BLaER1 (cell line): ENCODE measurements at regions not wholly inside any gene's neighbourhood (a gene's known extent, or its start where the extent isn't known, plus 50 kb on each side); places are given as distances from the start of the nearest gene placed in this dataset.
"Not testable (repeated sequence)": the region's sequence is repeated elsewhere in the genome, so short reads cannot be mapped to it uniquely, and the experiment has no call there.

Experiments used
- H3K27ac ChIP-seq: shearing (Covaris generic); formaldehyde crosslinking; 2 replicates; pipeline ENCODE4 v1.8.1; 2022
- H3K27me3 ChIP-seq: shearing (Covaris generic); formaldehyde crosslinking; 2 replicates; pipeline ENCODE4 v1.8.1; 2022
- H3K36me3 ChIP-seq: shearing (Covaris generic); formaldehyde crosslinking; 2 replicates; pipeline ENCODE4 v1.8.1; 2022
- H3K4me1 ChIP-seq: shearing (Covaris generic); formaldehyde crosslinking; 2 replicates; pipeline ENCODE4 v1.8.1; 2022
- H3K4me2 ChIP-seq: shearing (Covaris generic); formaldehyde crosslinking; 2 replicates; pipeline ENCODE4 v1.8.1; 2022
- H3K4me3 ChIP-seq: shearing (Covaris generic); formaldehyde crosslinking; 2 replicates; pipeline ENCODE4 v1.8.1; 2022
- H3K9ac ChIP-seq: shearing (Covaris generic); formaldehyde crosslinking; 2 replicates; pipeline ENCODE4 v1.8.1; 2022
- H3K9me3 ChIP-seq: shearing (Covaris generic); formaldehyde crosslinking; 2 replicates; pipeline ENCODE4 v1.8.1; 2022
- H4K20me1 ChIP-seq: shearing (Covaris generic); formaldehyde crosslinking; 2 replicates; pipeline ENCODE4 v1.8.1; 2022
- Cebpa-rat ChIP-seq: shearing (Covaris generic); IDR thresholded peaks from 2 replicates; pipeline ENCODE4 v1.8.1; 2022

DNA sequence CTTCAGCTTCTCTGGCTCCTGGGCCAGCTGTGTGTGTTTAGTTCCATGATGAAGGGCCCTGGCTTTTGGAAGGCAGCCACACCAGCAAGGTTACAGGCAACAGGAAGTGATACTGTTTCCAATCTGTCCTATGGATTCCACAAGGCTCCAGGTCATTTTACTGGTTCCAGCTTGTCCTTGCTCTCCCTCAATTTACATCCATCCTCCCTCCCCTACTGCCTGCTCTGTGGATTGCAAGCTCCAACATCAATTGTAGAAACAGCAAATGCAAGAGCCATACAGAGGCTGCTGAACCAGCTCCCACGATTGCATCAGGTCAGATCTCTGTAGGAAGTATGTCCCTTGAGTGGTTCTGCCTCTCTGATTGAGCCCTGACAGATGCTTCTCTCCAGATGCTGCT lies 409.8 kb downstream of the NTRK2 start:
- H3K27me3 ChIP-seq, result no peaks in the 10 kb centered on the region
- H3K27ac ChIP-seq, result no peak overlapping the region
- no peak overlapping the region for H3K4me2 ChIP-seq
- 0 out of 2 replicates have a peak, but pooled peaks cover 8% of the 10 kb centered on the region for H3K4me1 ChIP-seq
- H3K9me3 ChIP-seq, result peaks cover 7% of the 10 kb centered on the region; the same call in 1 of the 2 replicates
- no peak overlapping the region for H3K4me3 ChIP-seq
- H3K9ac ChIP-seq, result no peak overlapping the region
- TF ChIP-seq Cebpa-rat, result no peak
- H4K20me1 ChIP-seq, result no peaks in the 10 kb centered on the region
- no peaks in the 10 kb centered on the region for H3K36me3 ChIP-seq

GRCh38 chr9:85077944-85078343 lies 408.4 kb downstream of the NTRK2 start:
- no peak for TF ChIP-seq Cebpa-rat
- Histone ChIP-seq H3K9ac (no peak overlapping the region), H3K4me3 (no peak overlapping the region), H3K9me3 (no peaks in the 10 kb centered on the region), H3K27ac (no peak overlapping the region), H3K4me1 (0 out of 2 replicates have a peak, but pooled peaks cover 8% of the 10 kb centered on the region), H3K4me2 (no peak overlapping the region), H3K36me3 (no peaks in the 10 kb centered on the region), H4K20me1 (no peaks in the 10 kb centered on the region), H3K27me3 (no peaks in the 10 kb centered on the region)

DNA sequence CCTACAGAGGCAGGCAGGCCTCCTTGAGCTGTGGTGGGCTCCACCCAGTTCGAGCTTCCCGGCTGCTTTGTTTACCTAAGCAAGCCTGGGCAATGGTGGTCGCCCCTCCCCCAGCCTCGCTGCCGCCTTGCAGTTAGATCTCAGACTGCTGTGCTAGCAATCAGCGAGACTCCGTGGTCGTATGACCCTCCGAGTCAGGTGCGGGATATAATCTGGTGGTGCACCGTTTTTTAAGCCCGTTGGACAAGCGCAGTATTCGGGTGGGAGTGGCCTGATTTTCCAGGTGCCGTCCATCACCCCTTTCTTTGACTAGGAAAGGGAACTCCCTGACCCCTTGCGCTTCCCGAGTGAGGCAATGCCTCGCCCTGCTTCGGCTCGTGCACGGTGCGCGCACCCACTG lies 407.6 kb downstream of the NTRK2 start:
- not testable (repeated sequence) for H3K9me3 ChIP-seq, H3K9ac ChIP-seq, H3K27me3 ChIP-seq, H3K4me1 ChIP-seq, H3K4me3 ChIP-seq, H3K27ac ChIP-seq, H4K20me1 ChIP-seq, H3K36me3 ChIP-seq
- 0 out of 2 replicates have a peak overlapping the region, but pooled peaks have one; percentile 14 for H3K4me2 ChIP-seq
